ENCODE measurements at regions not wholly inside any gene's neighbourhood (a gene's known extent, or its start where the extent isn't known, plus 50 kb on each side); places are given as distances from the start of the nearest gene placed in this dataset.

DNA sequence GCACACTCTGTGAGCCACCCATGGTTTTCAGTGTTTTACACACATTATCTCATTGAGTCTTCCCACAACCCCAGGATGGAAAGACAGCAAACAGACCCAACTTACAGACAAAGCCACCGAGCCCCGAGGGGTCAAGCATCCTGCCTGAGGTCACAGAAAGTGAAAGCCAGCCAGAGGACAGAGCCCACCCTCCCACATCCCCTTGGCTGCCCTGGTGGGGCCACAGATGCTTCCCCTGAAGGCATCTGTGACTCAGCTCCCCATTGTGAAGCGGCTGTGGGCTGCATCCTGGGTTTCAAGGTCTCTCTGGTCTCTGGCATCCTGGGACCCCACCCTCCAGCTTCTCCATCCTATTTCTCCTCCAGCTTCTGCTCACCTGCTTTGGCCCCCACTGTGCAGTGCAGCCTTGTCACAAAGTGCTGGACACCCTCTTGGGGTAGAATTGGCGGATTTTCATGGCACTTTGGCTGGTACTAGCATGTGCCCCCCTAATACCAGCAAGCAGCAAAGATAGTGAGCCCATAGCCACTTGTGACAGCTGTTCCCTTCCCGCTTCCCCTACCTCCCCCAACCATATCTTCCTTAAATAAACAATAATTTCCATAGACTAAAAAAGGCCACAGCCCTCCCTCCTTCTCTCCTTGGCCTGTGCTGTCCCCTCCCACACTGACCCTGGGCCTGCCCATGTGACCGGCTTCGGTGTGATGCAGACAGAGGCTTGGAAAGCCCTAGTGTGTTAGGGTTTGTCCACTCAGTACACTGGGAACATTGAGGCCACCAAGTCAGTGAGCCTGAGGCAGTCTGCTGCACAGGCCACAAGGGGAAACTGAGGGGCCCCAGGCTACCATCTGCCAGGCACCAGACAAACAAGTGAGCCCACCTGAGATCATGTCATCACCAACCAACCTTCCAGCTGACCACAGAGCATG is 53.9 kb upstream of the SHISAL1 start:
- TF ChIP-seq GATA3 (IDR thresholded peaks at IDR 0.05; ENCODE audit: low read depth, low read length) (no peak), GATA2 (IDR thresholded peaks at IDR 0.05; ENCODE audit: low read depth, low read length) (no peak)

- TF ChIP-seq GATA3 (IDR thresholded peaks at IDR 0.05; ENCODE audit: low read depth, low read length): no peak
- no peak for TF ChIP-seq GATA2 (IDR thresholded peaks at IDR 0.05; ENCODE audit: low read depth, low read length)
These were observed 53.1 kb upstream of the SHISAL1 start for GRCh38 chr22:44365832-44366231.

- TF ChIP-seq GATA2 (IDR thresholded peaks at IDR 0.05; ENCODE audit: low read depth, low read length) (no peak), GATA3 (IDR thresholded peaks at IDR 0.05; ENCODE audit: low read depth, low read length) (no peak)
These were observed 52.4 kb upstream of the SHISAL1 start for GRCh38 chr22:44365191-44365590.

GRCh38 chr22:44364751-44365130 is 52.0 kb upstream of the SHISAL1 start:
- TF ChIP-seq GATA3 (IDR thresholded peaks at IDR 0.05; ENCODE audit: low read depth, low read length) (no peak), GATA2 (IDR thresholded peaks at IDR 0.05; ENCODE audit: low read depth, low read length) (no peak)

GRCh38 chr22:44363980-44364750 is 51.4 kb upstream of the SHISAL1 start:
- TF ChIP-seq GATA2 (IDR thresholded peaks at IDR 0.05; ENCODE audit: low read depth, low read length) (no peak), GATA3 (IDR thresholded peaks at IDR 0.05; ENCODE audit: low read depth, low read length) (no peak)

DNA sequence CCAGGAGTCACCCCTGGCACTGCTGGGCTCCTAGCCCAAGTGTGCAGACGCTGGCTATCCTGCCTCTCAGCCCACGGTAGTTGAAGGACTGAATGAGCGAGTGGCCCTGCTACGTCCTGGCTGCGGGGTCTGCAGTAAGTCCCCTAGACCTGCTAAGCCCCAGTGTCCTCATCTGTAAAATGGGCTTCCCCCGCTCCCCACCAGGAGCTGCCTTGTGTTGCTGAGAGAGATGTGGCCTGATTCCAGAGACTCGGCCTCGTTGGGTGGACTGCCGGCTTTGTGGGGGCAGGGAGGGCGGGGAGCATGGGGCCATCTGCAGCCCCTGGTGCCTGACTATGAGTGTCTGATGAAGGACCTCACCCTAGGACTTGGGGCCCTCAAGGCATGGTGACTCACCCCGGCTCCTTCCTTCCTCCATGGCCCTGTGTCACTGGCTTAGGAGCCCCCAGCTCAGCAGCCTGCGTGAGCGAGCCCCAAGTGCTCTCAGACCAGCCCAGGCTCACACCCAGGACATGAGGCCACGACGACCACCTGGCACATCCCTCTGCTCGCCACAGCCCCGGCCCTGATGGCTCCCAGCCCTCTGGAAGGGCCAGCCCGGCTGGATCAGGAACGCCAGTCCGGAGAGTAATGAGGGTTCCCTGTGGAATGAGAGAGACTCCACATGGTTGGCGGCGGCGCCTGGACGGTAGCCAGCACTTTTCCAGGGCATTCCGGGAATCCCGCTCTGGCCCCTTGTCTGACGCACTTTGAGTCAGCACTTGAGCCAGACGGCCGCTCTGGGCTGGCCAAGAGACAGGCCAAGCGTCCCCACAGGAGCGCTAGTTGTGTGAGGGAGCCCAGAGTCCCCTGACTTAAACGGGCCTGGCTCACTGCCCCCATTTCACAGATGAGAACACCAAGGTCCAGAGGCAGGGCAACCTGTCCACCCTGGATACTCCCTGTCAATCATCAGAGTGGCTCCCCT is 50.5 kb upstream of the SHISAL1 start:
- TF ChIP-seq GATA3 (IDR thresholded peaks at IDR 0.05; ENCODE audit: low read depth, low read length): no peak
- no peak for TF ChIP-seq GATA2 (IDR thresholded peaks at IDR 0.05; ENCODE audit: low read depth, low read length)

GRCh38 chr22:44362249-44363012 is 49.7 kb upstream of the SHISAL1 start:
- TF ChIP-seq GATA2 (IDR thresholded peaks at IDR 0.05; ENCODE audit: low read depth, low read length): no peak
- no peak for TF ChIP-seq GATA3 (IDR thresholded peaks at IDR 0.05; ENCODE audit: low read depth, low read length)

All from SH-SY5Y (cell line).